Ascending aorta (tissue), 2 donors: ENCODE measurements at regions not wholly inside any gene's neighbourhood (a gene's known extent, or its start where the extent isn't known, plus 50 kb on each side); places are given as distances from the start of the nearest gene placed in this dataset.

Source experiments
- DNase-seq, 2 donors: peaks; one replicate each; pipeline ENCODE4 v3.0.0-alpha.2; 2019; ENCODE audit warnings: low spot score in 2 of 2
- H3K27ac ChIP-seq, 2 donors: fragments of 200-600 bp; sonication (generic); one replicate each; pipeline ENCODE4 v1.5.1; 2016 to 2017; ENCODE audit warnings: mild to moderate bottlenecking in 1 of 2
- H3K27me3 ChIP-seq: fragments of 200-600 bp; sonication (generic); one replicate; pipeline ENCODE4 v1.5.1; 2017
- H3K36me3 ChIP-seq, 2 donors: fragments of 200-600 bp; sonication (generic); one replicate each; pipeline ENCODE4 v1.5.1; 2016
- H3K4me1 ChIP-seq, 2 donors: fragments of 200-600 bp; sonication (generic); one replicate each; pipeline ENCODE4 v1.5.1; 2016 to 2017; ENCODE audit warnings: mild to moderate bottlenecking in 1 of 2
- H3K4me3 ChIP-seq, 2 donors: fragments of 200-600 bp; sonication (generic); one replicate each; pipeline ENCODE4 v1.5.1; 2016 to 2017; ENCODE audit warnings: mild to moderate bottlenecking in 1 of 2
- H3K9me3 ChIP-seq, 2 donors: fragments of 200-600 bp; sonication (generic); one replicate each; pipeline ENCODE4 v1.5.1; 2016
- intact Hi-C: fragments of 100-400 bp; cut with DNase I; formaldehyde crosslinking; loops from one replicate; pipeline ENCODE4 v1.15.1; 2023
- TF ChIP-seq, protein P1 (sequence below), 3 experiments: fragments of 200-600 bp in 2 of 3; fragments of 450-650 bp in 1 of 3; sonication (generic) in 2 of 3; IDR thresholded peaks; one replicate each; pipeline ENCODE4 v1.5.1; 2016 to 2019; ENCODE audit warnings: antibody characterized with exemption in 3 of 3, mild to moderate bottlenecking in 1 of 3, moderate library complexity in 1 of 3

DNA sequence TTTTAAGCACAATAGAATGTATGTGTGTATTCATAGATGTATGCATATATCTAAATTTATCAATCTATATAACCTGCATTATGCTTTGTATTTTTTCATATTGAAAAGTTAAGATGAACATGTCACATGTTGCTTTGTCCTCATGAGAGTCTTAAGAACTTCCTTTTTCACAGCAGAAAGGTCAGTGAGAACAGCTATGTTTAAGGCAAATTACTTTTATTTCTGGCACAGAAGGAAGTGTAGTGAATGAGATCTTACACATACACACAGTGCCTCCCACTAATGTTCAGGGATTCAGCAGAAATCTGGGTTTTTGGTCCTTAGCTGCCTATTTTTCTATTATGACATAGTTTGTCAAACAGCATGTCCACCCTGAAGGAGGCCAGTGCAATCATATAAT is 134.8 kb downstream of the TMEM26 start:
- no peak overlapping the region for H3K4me3 ChIP-seq
- H3K4me1 ChIP-seq, result peaks cover 0 to 1% of the 10 kb centered on the region in 2 donors
- no peaks in the 10 kb centered on the region for H3K36me3 ChIP-seq
- TF ChIP-seq, protein P1, sequence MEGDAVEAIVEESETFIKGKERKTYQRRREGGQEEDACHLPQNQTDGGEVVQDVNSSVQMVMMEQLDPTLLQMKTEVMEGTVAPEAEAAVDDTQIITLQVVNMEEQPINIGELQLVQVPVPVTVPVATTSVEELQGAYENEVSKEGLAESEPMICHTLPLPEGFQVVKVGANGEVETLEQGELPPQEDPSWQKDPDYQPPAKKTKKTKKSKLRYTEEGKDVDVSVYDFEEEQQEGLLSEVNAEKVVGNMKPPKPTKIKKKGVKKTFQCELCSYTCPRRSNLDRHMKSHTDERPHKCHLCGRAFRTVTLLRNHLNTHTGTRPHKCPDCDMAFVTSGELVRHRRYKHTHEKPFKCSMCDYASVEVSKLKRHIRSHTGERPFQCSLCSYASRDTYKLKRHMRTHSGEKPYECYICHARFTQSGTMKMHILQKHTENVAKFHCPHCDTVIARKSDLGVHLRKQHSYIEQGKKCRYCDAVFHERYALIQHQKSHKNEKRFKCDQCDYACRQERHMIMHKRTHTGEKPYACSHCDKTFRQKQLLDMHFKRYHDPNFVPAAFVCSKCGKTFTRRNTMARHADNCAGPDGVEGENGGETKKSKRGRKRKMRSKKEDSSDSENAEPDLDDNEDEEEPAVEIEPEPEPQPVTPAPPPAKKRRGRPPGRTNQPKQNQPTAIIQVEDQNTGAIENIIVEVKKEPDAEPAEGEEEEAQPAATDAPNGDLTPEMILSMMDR (IDR thresholded peaks at IDR 0.05), result no peak
- H3K9me3 ChIP-seq, result no peaks in the 10 kb centered on the region
- no peak overlapping the region for H3K27ac ChIP-seq
- intact Hi-C loops, result no loop called here
- H3K27me3 ChIP-seq, result no peaks in the 10 kb centered on the region
- DNase-seq, result no peak

DNA sequence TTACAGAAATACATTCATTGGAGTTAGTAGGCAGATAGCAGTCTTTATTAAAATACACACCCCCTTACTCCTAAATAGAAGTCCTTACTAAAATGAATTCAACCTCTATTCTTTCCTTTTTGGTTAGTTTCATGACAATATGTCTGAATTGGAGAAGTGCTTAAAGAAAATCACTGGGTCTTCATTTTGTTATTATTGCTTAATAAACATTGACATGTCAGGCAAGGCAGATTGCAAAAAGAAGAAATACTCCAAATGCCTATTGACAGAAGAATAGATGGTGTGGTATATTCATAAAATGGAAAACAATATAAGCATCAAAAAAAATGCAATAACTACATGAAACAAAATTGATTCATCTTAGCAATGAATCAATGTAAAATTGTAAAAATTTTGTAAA is 135.5 kb downstream of the TMEM26 start:
- TF ChIP-seq, protein P1 (IDR thresholded peaks at IDR 0.05), result no peak
- intact Hi-C loops, result no loop called here
- Histone ChIP-seq H3K36me3 (no peaks in the 10 kb centered on the region), H3K27ac (no peak overlapping the region), H3K4me1 (peaks cover 0 to 3% of the 10 kb centered on the region in 2 donors), H3K27me3 (no peaks in the 10 kb centered on the region), H3K9me3 (no peaks in the 10 kb centered on the region), H3K4me3 (no peak overlapping the region)
- no peak for DNase-seq

DNA sequence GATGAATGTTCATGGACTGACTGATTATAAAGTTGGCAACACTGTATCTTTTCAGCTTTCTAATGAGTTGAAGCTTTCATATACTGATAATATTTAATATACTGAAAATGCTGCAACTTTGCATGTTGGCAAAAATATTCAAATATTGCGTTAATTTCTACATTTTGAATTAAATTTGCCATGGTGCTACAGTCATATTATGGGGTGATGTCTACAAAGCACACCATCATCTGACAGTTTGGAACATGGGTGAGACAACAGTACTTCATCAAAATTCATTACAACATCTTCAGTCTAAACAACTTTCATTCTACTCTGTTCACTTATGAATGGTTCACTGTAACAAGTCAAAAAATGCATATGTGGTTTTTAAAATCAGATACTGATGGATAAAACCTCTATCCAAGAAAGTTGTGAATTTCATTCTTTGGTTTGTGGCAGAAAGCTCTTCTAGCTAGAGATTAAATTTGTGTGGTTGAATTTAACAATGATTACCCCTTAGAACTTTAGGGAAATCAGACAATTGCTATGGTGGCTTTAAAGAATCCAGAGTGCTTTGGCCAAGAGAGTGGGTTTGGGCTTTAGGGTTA is 136.4 kb downstream of the TMEM26 start:
- no peaks in the 10 kb centered on the region for H3K9me3 ChIP-seq
- H3K27ac ChIP-seq, result no peak overlapping the region
- no peak overlapping the region for H3K4me3 ChIP-seq
- H3K27me3 ChIP-seq, result no peaks in the 10 kb centered on the region
- peaks cover 0 to 3% of the 10 kb centered on the region in 2 donors for H3K4me1 ChIP-seq
- intact Hi-C loops, result no loop called here
- no peaks in the 10 kb centered on the region for H3K36me3 ChIP-seq
- DNase-seq, result no peak
- TF ChIP-seq, protein P1 (IDR thresholded peaks at IDR 0.05), result no peak

DNA sequence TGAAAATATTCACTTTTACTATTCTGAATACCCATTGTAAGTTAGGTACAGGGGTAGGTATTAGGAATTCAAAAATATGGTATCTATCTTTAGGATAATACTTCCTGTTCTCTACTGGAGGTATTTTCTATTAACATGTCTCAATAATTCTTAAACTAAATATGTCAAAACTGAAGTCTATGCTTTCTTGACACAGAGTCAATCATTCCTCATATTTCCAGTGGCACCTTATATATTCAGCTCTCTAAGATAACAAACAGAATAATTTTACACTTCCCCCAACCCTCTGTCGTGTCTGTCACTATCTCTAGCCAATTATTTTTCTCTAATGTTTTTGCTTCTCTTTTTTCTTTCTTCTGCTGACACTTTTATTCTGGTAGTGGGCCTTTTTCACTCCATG is 138.9 kb downstream of the TMEM26 start:
- H3K4me1 ChIP-seq, result peaks cover 0 to 3% of the 10 kb centered on the region in 2 donors
- H3K4me3 ChIP-seq, result no peak overlapping the region
- H3K36me3 ChIP-seq, result no peaks in the 10 kb centered on the region
- no peak for DNase-seq
- no peak overlapping the region for H3K27ac ChIP-seq
- TF ChIP-seq, protein P1 (IDR thresholded peaks at IDR 0.05), result no peak
- H3K27me3 ChIP-seq, result no peaks in the 10 kb centered on the region
- intact Hi-C loops, result no loop called here
- no peaks in the 10 kb centered on the region for H3K9me3 ChIP-seq

- no peak overlapping the region for H3K27ac ChIP-seq
These were observed 139.7 kb downstream of the TMEM26 start for GRCh38 chr10:61313460-61313859.

More at GRCh38 chr10:61313460-61313859, 139.7 kb downstream of the TMEM26 start:
- peaks cover 0 to 3% of the 10 kb centered on the region in 2 donors for H3K4me1 ChIP-seq
- no peaks in the 10 kb centered on the region for H3K27me3 ChIP-seq
- DNase-seq, result no peak
- no peak overlapping the region for H3K4me3 ChIP-seq
- H3K36me3 ChIP-seq, result no peaks in the 10 kb centered on the region
- intact Hi-C loops, result no loop called here
- TF ChIP-seq, protein P1 (IDR thresholded peaks at IDR 0.05), result no peak
- H3K9me3 ChIP-seq, result no peaks in the 10 kb centered on the region
